HFF-Myc (cell line): ENCODE measurements at regions not wholly inside any gene's neighbourhood (a gene's known extent, or its start where the extent isn't known, plus 50 kb on each side); places are given as distances from the start of the nearest gene placed in this dataset.

Experiments
- DNase-seq: peaks from one replicate; pipeline ENCODE4 v3.0.0-alpha.2; 2011; ENCODE audit warnings: low read depth; ENCODE audit errors: extremely low read depth
- H3K4me3 ChIP-seq: replicated peaks from 2 replicates; pipeline ENCODE4 v1.5.1; 2011; ENCODE audit warnings: low read depth, mild to moderate bottlenecking, control low read depth, low read length
- CTCF ChIP-seq: IDR thresholded peaks from 2 replicates; pipeline ENCODE4 v1.5.1; 2012; ENCODE audit warnings: mild to moderate bottlenecking, low read depth, low read length, control low read depth; ENCODE audit errors: missing control alignments

GRCh38 chr13:31970231-31970930, 61.2 kb upstream of the FRY start:
- H3K4me3 ChIP-seq = no peak overlapping the region
- TF ChIP-seq CTCF = no peak
- DNase-seq = no peak

- H3K4me3 ChIP-seq = no peak overlapping the region
- no peak for TF ChIP-seq CTCF
- DNase-seq = no peak
Observed at GRCh38 chr13:31972453-31972852, 59.1 kb upstream of the FRY start.

- no peak for DNase-seq
- no peak for TF ChIP-seq CTCF
- H3K4me3 ChIP-seq = no peak overlapping the region
Observed at GRCh38 chr13:31978021-31978420, 53.6 kb upstream of the FRY start.

GRCh38 chr13:31980830-31981229, 50.7 kb upstream of the FRY start:
- TF ChIP-seq CTCF = no peak
- no peak for DNase-seq
- H3K4me3 ChIP-seq = no peak overlapping the region
